Liver (tissue), 8 donors: ENCODE measurements at regions not wholly inside any gene's neighbourhood (a gene's known extent, or its start where the extent isn't known, plus 50 kb on each side); places are given as distances from the start of the nearest gene placed in this dataset.

Experiments used
- DNase-seq: peaks from one replicate; pipeline ENCODE4 v3.0.0-alpha.2; 2017; ENCODE audit warnings: low spot score
- H3K27ac ChIP-seq, 2 donors: one replicate each; pipeline ENCODE4 v1.7.0; 2013; ENCODE audit warnings: inconsistent platforms in 2 of 2, low read length in 2 of 2, control low read depth in 1 of 2, low read depth in 1 of 2, mild to moderate bottlenecking in 1 of 2
- H3K27me3 ChIP-seq, 4 donors: one replicate each; pipeline versions ENCODE4 v1.6.1 to v1.7.0; 2013; ENCODE audit warnings: low read length in 3 of 4, inconsistent platforms in 1 of 4, mild to moderate bottlenecking in 1 of 4, moderate library complexity in 1 of 4; ENCODE audit not compliant: control insufficient read depth in 4 of 4, insufficient read depth in 4 of 4
- H3K36me3 ChIP-seq, 4 donors: one replicate each; pipeline versions ENCODE4 v1.6.1 to v1.7.0; 2013; ENCODE audit warnings: low read length in 3 of 4, mild to moderate bottlenecking in 3 of 4, low read depth in 1 of 4, moderate library complexity in 1 of 4; ENCODE audit not compliant: control insufficient read depth in 4 of 4, insufficient read depth in 3 of 4
- H3K4me1 ChIP-seq, 4 donors: one replicate each; pipeline versions ENCODE4 v1.6.1 to v1.7.0; 2013; ENCODE audit warnings: low read length in 3 of 4, mild to moderate bottlenecking in 3 of 4, moderate library complexity in 1 of 4; ENCODE audit not compliant: control insufficient read depth in 4 of 4, insufficient read depth in 4 of 4
- H3K4me3 ChIP-seq, 3 donors: one replicate each; pipeline versions ENCODE4 v1.6.1 to v1.7.0; 2013; ENCODE audit warnings: low read length in 3 of 3, control low read depth in 1 of 3, low read depth in 1 of 3, mild to moderate bottlenecking in 1 of 3
- H3K9ac ChIP-seq, 2 donors: one replicate each; pipeline ENCODE4 v1.7.0; 2013; ENCODE audit warnings: low read length in 2 of 2, mild to moderate bottlenecking in 2 of 2, moderate library complexity in 2 of 2, control low read depth in 1 of 2, low read depth in 1 of 2
- H3K9me3 ChIP-seq, 4 donors: one replicate each; pipeline versions ENCODE4 v1.6.1 to v1.7.0; 2013; ENCODE audit warnings: low read length in 3 of 4; ENCODE audit not compliant: control insufficient read depth in 4 of 4
- EGR1 ChIP-seq, 2 donors: IDR thresholded peaks; 2 replicates each; pipeline ENCODE4 v1.6.1; 2016 to 2018; ENCODE audit warnings: antibody characterized with exemption in 2 of 2, low read depth in 2 of 2
- GABPA ChIP-seq, 2 donors: IDR thresholded peaks in 1 of 2; conservative IDR thresholded peaks in 1 of 2; 2 replicates each; pipeline ENCODE4 v1.6.1; 2016; ENCODE audit warnings: antibody characterized with exemption in 2 of 2, mild to moderate bottlenecking in 1 of 2, moderate library complexity in 1 of 2
- HNF4A ChIP-seq, 2 donors: conservative IDR thresholded peaks; 2 replicates each; pipeline ENCODE4 v1.6.1; 2016; ENCODE audit warnings: antibody characterized with exemption in 2 of 2, mild to moderate bottlenecking in 2 of 2
- HNF4G ChIP-seq: IDR thresholded peaks from 2 replicates; pipeline ENCODE4 v1.6.1; 2016; ENCODE audit warnings: antibody characterized with exemption
- NR2F2 ChIP-seq: IDR thresholded peaks from 2 replicates; pipeline ENCODE4 v1.6.1; 2016; ENCODE audit warnings: antibody characterized with exemption
- RAD21 ChIP-seq, 2 donors: IDR thresholded peaks; 2 replicates each; pipeline ENCODE4 v1.6.1; 2016; ENCODE audit warnings: antibody characterized with exemption in 2 of 2, mild to moderate bottlenecking in 2 of 2
- RXRA ChIP-seq, 2 donors: IDR thresholded peaks; 2 replicates each; pipeline ENCODE4 v1.6.1; 2017 to 2018; ENCODE audit warnings: antibody characterized with exemption in 2 of 2, mild to moderate bottlenecking in 1 of 2
- SP1 ChIP-seq: IDR thresholded peaks from 2 replicates; pipeline ENCODE4 v1.6.1; 2018; ENCODE audit warnings: antibody characterized with exemption, mild to moderate bottlenecking
- TAF1 ChIP-seq: conservative IDR thresholded peaks from 2 replicates; pipeline ENCODE4 v1.6.1; 2016; ENCODE audit warnings: antibody characterized with exemption, mild to moderate bottlenecking
- YY1 ChIP-seq: IDR thresholded peaks from 2 replicates; pipeline ENCODE4 v1.6.1; 2016; ENCODE audit warnings: antibody characterized with exemption, mild to moderate bottlenecking
- WGBS: extraction: QIAGEN DNeasy Blood & Tissue Kit; methylation state at CpG from one replicate; pipeline ENCODE4 v1.1.7; 2013; 5-methylcytosine and 5-hydroxymethylcytosine counted together
- TF ChIP-seq, protein P1 (sequence below): IDR thresholded peaks from 2 replicates; pipeline ENCODE4 v1.6.1; 2016; ENCODE audit warnings: antibody characterized with exemption
- TF ChIP-seq, protein P2 (sequence below): fragments of 150-350 bp; IDR thresholded peaks from 2 replicates; pipeline ENCODE4 v1.5.1; 2017; ENCODE audit warnings: improper control_type of control experiment, low read depth, low read length; ENCODE audit not compliant: missing input control
- TF ChIP-seq, protein P3 (sequence below): IDR thresholded peaks from 2 replicates; pipeline ENCODE4 v1.6.1; 2016; ENCODE audit warnings: antibody characterized with exemption, mild to moderate bottlenecking
- TF ChIP-seq, protein P4 (sequence below): IDR thresholded peaks from 2 replicates; pipeline ENCODE4 v1.6.1; 2016; ENCODE audit warnings: antibody characterized with exemption
- TF ChIP-seq, protein P5 (sequence below): IDR thresholded peaks from 2 replicates; pipeline ENCODE4 v1.6.1; 2016; ENCODE audit warnings: antibody characterized with exemption
- donor health status: healthy.
- donor health status: healthy.
- donor health status: healthy.
- donor health status: healthy.
- donor health status: healthy.

DNA sequence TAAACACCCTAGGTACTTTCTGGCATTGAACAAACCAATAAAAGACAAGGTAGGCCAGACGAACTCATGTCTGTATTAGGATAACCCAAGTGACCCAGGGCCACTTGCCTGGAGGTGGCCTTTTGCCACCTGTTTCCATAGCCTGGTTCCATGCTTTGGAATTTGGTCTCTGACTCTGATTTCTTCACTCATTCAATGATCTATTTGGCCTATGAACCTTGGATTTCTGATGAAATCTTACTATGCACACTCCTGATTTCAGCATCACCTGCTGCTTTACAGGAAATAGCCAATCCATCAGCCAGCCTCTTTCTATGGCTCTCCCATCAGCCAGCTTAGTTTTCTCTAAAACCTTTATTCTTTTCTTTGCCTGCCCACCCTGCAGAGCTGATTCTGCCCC, 142.8 kb upstream of the PSMD7 start (continued):
- TF ChIP-seq, protein P1, sequence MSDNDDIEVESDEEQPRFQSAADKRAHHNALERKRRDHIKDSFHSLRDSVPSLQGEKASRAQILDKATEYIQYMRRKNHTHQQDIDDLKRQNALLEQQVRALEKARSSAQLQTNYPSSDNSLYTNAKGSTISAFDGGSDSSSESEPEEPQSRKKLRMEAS = peak; percentile 95

DNA sequence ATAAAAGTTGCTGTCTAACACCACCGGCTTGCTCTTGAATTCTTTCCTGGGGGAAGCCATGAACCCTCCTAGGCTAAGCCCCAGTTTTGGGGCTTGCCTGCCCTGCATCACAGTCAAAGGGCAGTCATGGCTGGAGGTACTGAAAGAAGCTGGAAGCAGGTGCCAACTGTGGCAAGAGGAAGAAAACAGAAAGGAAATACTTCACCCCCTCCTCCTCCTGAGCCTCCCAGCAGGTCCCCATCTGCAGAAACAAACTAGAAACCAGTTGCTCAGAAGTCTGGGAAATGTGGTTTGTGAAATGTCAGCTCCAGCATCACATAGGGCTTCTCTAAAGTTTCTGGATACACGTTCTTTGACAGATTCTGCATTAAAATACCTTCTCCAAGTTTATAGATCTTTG, 150.0 kb upstream of the PSMD7 start:
- H3K4me3 ChIP-seq = no peak overlapping the region
- TF ChIP-seq YY1 = no peak
- TF ChIP-seq, protein P1 = no peak
- TF ChIP-seq HNF4G = no peak
- TF ChIP-seq SP1 = no peak
- TF ChIP-seq TAF1 = no peak
- TF ChIP-seq, protein P2, sequence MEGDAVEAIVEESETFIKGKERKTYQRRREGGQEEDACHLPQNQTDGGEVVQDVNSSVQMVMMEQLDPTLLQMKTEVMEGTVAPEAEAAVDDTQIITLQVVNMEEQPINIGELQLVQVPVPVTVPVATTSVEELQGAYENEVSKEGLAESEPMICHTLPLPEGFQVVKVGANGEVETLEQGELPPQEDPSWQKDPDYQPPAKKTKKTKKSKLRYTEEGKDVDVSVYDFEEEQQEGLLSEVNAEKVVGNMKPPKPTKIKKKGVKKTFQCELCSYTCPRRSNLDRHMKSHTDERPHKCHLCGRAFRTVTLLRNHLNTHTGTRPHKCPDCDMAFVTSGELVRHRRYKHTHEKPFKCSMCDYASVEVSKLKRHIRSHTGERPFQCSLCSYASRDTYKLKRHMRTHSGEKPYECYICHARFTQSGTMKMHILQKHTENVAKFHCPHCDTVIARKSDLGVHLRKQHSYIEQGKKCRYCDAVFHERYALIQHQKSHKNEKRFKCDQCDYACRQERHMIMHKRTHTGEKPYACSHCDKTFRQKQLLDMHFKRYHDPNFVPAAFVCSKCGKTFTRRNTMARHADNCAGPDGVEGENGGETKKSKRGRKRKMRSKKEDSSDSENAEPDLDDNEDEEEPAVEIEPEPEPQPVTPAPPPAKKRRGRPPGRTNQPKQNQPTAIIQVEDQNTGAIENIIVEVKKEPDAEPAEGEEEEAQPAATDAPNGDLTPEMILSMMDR = no peak

DNA sequence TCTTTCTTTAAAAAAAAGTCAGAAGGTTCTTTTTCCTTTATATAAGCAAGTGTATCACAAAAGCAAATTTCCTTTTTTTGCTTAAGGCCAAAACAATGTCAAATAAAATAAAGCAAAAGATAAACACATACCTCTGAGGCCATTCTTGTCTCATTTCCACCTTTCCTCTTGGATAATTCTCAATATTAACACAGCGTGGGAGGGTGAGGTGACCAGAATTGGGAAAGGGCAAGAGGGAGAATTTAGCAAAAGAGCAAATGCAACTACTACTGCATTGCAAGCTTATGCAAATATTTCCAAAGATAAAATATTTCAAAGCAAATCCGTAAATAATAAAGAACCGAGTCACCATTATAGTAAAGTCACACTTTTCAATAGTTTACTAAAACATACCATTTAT, 153.4 kb upstream of the PSMD7 start:
- Histone ChIP-seq H3K9ac (no peak overlapping the region), H3K4me1 (peaks cover 0 to 4% (median 0%) of the 10 kb centered on the region in 4 donors), H3K27me3 (no peaks in the 10 kb centered on the region), H3K36me3 (no peaks in the 10 kb centered on the region), H3K27ac (no peak overlapping the region), H3K4me3 (no peak overlapping the region), H3K9me3 (no peaks in the 10 kb centered on the region)
- no peak for DNase-seq
- 32% methylated on average over 3 of the region's 3 CpGs for WGBS
- TF ChIP-seq RXRA (IDR thresholded peaks at IDR 0.05) (peak in 1 of 2 donors; percentile 53), GABPA (IDR thresholded peaks at IDR 0.05 in 1 of 2, conservative IDR thresholded peaks at IDR 0.05 in 1 of 2) (peak in 1 of 2 donors; percentile 11), EGR1 (IDR thresholded peaks at IDR 0.05; ENCODE audit: low read depth in 2 of 2) (peak in 1 of 2 donors; percentile 83), YY1 (peak; percentile 32), HNF4A (conservative IDR thresholded peaks at IDR 0.05) (peak in 1 of 2 donors; percentile 51), RAD21 (IDR thresholded peaks at IDR 0.05) (peak in 1 of 2 donors; percentile 5), TAF1 (no peak), NR2F2 (no peak)
- TF ChIP-seq, protein P1 = no peak
- TF ChIP-seq, protein P3, sequence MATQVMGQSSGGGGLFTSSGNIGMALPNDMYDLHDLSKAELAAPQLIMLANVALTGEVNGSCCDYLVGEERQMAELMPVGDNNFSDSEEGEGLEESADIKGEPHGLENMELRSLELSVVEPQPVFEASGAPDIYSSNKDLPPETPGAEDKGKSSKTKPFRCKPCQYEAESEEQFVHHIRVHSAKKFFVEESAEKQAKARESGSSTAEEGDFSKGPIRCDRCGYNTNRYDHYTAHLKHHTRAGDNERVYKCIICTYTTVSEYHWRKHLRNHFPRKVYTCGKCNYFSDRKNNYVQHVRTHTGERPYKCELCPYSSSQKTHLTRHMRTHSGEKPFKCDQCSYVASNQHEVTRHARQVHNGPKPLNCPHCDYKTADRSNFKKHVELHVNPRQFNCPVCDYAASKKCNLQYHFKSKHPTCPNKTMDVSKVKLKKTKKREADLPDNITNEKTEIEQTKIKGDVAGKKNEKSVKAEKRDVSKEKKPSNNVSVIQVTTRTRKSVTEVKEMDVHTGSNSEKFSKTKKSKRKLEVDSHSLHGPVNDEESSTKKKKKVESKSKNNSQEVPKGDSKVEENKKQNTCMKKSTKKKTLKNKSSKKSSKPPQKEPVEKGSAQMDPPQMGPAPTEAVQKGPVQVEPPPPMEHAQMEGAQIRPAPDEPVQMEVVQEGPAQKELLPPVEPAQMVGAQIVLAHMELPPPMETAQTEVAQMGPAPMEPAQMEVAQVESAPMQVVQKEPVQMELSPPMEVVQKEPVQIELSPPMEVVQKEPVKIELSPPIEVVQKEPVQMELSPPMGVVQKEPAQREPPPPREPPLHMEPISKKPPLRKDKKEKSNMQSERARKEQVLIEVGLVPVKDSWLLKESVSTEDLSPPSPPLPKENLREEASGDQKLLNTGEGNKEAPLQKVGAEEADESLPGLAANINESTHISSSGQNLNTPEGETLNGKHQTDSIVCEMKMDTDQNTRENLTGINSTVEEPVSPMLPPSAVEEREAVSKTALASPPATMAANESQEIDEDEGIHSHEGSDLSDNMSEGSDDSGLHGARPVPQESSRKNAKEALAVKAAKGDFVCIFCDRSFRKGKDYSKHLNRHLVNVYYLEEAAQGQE = peak; percentile 16
- TF ChIP-seq, protein P2 = no peak
- TF ChIP-seq, protein P4, sequence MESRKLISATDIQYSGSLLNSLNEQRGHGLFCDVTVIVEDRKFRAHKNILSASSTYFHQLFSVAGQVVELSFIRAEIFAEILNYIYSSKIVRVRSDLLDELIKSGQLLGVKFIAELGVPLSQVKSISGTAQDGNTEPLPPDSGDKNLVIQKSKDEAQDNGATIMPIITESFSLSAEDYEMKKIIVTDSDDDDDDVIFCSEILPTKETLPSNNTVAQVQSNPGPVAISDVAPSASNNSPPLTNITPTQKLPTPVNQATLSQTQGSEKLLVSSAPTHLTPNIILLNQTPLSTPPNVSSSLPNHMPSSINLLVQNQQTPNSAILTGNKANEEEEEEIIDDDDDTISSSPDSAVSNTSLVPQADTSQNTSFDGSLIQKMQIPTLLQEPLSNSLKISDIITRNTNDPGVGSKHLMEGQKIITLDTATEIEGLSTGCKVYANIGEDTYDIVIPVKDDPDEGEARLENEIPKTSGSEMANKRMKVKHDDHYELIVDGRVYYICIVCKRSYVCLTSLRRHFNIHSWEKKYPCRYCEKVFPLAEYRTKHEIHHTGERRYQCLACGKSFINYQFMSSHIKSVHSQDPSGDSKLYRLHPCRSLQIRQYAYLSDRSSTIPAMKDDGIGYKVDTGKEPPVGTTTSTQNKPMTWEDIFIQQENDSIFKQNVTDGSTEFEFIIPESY = no peak
- TF ChIP-seq, protein P5, sequence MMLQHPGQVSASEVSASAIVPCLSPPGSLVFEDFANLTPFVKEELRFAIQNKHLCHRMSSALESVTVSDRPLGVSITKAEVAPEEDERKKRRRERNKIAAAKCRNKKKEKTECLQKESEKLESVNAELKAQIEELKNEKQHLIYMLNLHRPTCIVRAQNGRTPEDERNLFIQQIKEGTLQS = no peak

More for the DNA sequence above, 150.0 kb upstream of the PSMD7 start:
- Histone ChIP-seq H3K4me1 (peaks cover 0 to 4% (median 0%) of the 10 kb centered on the region in 4 donors), H3K36me3 (no peaks in the 10 kb centered on the region), H3K27ac (no peak overlapping the region), H3K9ac (no peak overlapping the region), H3K27me3 (no peaks in the 10 kb centered on the region), H3K9me3 (peaks cover 0 to under 1% (median 0%) of the 10 kb centered on the region in 4 donors)
- 86% methylated on average over 2 of the region's 2 CpGs for WGBS
- DNase-seq = no peak
